SK-N-MC (cell line): ENCODE measurements at regions not wholly inside any gene's neighbourhood (a gene's known extent, or its start where the extent isn't known, plus 50 kb on each side); places are given as distances from the start of the nearest gene placed in this dataset.

ENCODE experiments used
- EZH2 ChIP-seq: fragments of 200-600 bp; sonication (generic); IDR thresholded peaks from one replicate; pipeline ENCODE4 v1.6.1; 2017; ENCODE audit warnings: antibody characterized with exemption
- POLR2AphosphoS5 ChIP-seq: IDR thresholded peaks from 2 replicates; pipeline ENCODE4 v1.6.1; 2012; ENCODE audit warnings: mild to moderate bottlenecking, low read depth, low read length, borderline replicate concordance

- TF ChIP-seq POLR2AphosphoS5 (no peak), EZH2 (no peak)
Observed at GRCh38 chr4:188647820-188648370, 508.7 kb downstream of the TRIML1 start.
